Endothelial cell of hepatic sinusoid (primary cell): ENCODE measurements at regions not wholly inside any gene's neighbourhood (a gene's known extent, or its start where the extent isn't known, plus 50 kb on each side); places are given as distances from the start of the nearest gene placed in this dataset.

Experiments used
- in situ Hi-C: cut with HindIII; loops from 2 replicates; pipeline ENCODE4 v1.10.0; 2017; ENCODE audit warnings: low sequenced_read_pairs

DNA sequence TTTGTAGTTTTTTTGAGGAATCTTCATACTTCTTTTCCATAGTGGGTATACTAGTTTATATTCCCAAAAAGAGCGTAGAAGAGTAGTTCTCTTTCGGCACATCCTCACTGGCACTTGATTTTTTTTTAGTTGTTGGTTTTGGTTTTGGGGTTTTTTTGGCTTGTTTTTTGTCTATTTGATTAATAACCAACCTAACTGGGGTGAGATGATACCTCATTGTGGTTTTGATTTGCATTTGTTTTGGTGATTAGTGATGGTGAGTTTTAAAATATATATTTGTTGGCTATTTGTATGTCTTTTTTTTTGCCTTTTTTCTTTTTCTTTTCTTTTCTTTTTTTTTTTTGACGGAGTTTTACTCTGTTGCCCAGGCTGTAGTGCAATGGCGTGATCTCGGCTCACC, 69.7 kb upstream of the BTG1 start:
- in situ Hi-C loops: no loop called here

DNA sequence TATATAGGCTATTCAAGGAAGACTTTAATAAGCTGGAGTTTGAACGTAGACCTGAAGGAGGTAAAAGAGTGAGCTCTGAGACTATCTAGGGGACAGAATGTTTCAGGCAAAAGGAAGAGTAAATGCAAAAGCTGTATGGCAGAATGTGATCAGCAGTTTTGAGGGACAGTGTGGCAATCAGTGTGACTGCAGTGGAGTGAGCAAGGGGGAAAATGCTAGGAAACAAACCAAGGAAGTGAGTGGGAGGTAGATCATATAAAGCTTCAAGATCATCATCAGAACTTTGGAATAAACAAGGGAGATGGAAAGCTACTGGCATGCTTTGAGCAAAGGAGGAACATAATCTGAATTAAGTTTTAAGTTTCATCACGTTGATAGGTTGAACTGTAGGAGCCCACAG, 67.5 kb upstream of the BTG1 start:
- in situ Hi-C loops: no loop called here

DNA sequence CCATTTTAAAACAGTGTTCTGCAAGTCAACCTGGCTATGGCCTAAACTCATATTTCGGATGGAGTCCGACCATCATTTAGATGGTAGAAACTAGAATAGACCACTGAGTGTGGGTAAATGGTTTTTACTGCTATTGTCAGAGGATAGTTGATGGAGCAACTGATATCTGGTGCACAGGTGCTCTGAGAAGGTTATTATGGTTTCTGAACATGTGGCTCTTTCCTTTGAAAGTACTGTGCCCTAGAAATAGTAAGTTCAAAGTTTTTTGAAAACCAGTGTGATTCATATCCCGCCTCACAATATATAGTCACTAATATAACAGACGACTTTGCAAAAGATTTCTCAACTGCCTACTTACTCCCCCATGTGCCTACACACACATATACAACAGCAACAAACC, 64.4 kb upstream of the BTG1 start:
- in situ Hi-C loops: no loop called here

DNA sequence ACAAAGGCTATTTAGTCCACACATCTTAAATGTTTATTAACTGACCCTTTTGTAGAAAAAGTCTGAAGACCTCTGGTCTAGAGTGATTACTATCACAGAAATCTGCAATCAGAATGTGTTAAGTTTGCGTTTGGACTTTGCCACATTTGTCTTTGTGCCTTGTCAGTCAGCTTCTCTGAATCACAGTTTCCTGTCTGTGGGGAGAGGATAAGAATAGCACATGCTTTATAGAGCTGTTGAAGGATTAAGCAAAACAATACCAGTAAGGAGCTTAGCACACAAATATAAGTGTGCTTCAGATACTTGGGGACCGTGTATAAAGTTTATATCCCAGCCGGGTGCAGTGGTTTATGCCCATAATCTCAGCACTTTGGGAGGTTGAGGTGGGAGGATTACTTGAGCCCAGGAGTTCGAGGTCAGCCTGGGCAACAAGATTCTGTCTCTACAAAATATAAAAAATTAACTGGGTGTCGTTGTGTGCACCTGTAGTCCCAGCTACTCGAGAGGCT, 63.0 kb upstream of the BTG1 start:
- in situ Hi-C loops: no loop called here

DNA sequence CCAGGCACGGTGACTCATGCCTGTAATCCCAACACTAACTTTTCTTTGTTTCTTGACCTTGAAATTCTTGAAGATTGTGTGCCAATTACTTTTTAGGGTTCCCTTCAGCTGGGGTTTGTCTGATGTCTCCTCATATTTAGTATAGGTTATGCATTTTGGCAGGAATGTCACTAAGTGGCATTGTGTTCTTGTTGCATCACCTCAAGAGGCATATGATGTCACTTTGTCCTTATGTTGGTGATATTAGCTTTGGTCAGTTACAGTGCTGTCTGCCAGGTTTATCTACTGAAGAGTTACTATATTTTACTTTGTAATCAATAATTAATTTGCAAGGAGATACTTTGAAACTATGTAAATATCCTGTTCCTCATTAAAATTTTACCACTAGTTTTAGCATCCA, 61.0 kb upstream of the BTG1 start:
- in situ Hi-C loops: no loop called here

DNA sequence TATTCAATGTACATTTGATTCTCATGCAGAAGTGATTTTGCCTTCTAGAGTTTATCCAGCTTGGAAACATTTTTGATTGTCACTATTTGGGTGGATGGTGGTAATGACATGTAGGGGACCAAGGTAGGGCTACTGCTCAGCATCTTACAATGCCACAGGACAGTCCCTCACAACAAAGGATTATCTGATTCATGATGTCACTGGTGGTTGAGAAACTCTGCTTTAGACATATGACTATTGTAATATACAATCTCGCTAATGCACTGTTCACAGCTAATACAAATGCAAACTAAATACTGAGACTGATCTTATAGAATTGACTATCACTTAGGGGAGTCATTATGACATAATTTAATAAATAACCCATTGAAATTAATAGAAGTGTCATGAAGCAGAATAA, 60.4 kb upstream of the BTG1 start:
- in situ Hi-C loops: no loop called here

DNA sequence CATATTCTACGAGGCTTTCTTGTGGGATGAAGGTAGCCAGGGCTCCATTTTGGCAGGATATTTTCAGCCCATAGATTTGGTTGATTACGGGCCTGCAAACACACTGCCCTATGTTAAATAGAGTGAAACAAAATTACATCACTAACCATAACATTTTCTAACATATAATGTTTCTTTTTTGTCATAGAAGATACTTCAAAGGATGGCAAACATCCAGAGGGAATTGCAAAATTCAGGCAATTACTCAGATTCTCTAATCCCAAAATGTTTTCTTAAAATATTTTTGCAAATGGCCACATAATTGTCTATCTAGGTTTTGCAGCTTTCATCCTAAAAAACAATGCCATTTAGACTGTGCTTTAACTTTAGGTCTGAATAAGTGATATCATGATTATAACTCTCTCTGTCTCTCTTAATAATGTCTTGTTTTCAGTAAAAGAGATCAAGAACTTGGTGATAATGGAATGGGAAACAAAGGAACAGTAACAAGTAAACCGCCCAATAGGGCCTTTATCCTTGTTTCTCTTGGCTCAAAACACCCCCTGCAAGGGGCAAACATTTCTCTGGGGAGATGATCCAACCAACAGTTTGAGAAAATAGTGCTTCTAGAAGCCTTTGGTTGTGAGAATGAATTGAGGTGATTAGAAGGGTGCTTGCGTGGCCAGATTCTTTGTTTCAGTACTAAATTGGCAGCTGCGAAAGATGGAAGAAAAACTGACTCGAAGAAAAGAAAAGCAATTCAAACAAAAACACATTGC, 54.4 kb upstream of the BTG1 start:
- in situ Hi-C loops: no loop called here

DNA sequence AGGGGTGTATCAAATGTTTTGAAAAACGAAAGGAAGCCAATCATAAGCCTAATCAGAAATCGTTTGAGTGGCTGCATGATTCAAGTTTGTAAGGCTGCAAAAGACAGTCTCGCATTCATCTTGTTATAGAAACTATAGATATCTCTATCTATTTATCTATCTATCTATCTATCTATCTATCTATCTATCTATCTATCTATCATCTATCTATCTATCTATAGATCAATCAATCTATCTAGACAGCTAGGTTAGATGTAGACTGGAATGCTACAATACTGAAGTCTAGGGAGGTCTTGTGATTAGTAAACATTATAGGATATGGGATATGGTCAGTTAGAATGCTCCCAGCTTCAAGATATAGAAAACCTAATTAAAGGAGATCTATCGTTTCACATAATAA, 52.2 kb upstream of the BTG1 start:
- in situ Hi-C loops: no loop called here

DNA sequence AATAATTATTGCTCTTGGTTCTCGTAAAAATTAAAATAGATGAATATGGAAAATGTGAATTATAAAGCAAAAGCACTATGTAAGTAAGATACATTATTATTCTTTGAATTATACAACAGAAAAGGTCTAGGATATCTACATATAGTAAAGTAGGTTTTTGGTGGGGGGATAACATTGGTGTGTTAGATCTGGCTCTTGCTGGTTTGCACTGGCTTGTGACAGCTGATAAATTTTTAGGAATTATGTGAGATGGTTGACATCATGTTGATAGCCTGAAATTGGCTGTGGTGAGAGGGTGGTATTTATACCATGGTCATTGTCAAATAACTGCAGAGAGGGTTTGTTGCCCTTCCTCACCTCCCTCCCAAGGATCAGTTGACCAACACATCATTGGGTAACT, 50.7 kb upstream of the BTG1 start:
- in situ Hi-C loops: no loop called here
